ENCODE measurements at regions not wholly inside any gene's neighbourhood (a gene's known extent, or its start where the extent isn't known, plus 50 kb on each side); places are given as distances from the start of the nearest gene placed in this dataset.

- no peak for DNase-seq (ENCODE audit: low spot score)
Measured at GRCh38 chr20:24376311-24377099, 92.9 kb upstream of the SYNDIG1 start.

- no peak for DNase-seq (ENCODE audit: low spot score)
Measured at GRCh38 chr20:24373372-24373771, 96.1 kb upstream of the SYNDIG1 start.

- no peak for DNase-seq (ENCODE audit: low spot score)
Measured at GRCh38 chr20:24370911-24371695, 98.3 kb upstream of the SYNDIG1 start.

GRCh38 chr20:24370249-24370648 is 99.2 kb upstream of the SYNDIG1 start:
- no peak for DNase-seq (ENCODE audit: low spot score)

- no peak for DNase-seq (ENCODE audit: low spot score)
Measured at GRCh38 chr20:24368253-24368652, 101.2 kb upstream of the SYNDIG1 start.

GRCh38 chr20:24366336-24367004 is 103.0 kb upstream of the SYNDIG1 start:
- DNase-seq (ENCODE audit: low spot score) = no peak

GRCh38 chr20:24365670-24366069 is 103.8 kb upstream of the SYNDIG1 start:
- no peak for DNase-seq (ENCODE audit: low spot score)

GRCh38 chr20:24364482-24364881 is 104.9 kb upstream of the SYNDIG1 start:
- no peak for DNase-seq (ENCODE audit: low spot score)

- no peak for DNase-seq (ENCODE audit: low spot score)
Measured at GRCh38 chr20:24363031-24363430, 106.4 kb upstream of the SYNDIG1 start.

- no peak for DNase-seq (ENCODE audit: low spot score)
Measured at GRCh38 chr20:24362080-24362479, 107.3 kb upstream of the SYNDIG1 start.

- DNase-seq (ENCODE audit: low spot score) = no peak
Measured at GRCh38 chr20:24361541-24361940, 107.9 kb upstream of the SYNDIG1 start.

GRCh38 chr20:24360531-24360930 is 108.9 kb upstream of the SYNDIG1 start:
- DNase-seq (ENCODE audit: low spot score) = no peak

- no peak for DNase-seq (ENCODE audit: low spot score)
Measured at GRCh38 chr20:24359321-24360027, 110.0 kb upstream of the SYNDIG1 start.

GRCh38 chr20:24357931-24358330 is 111.5 kb upstream of the SYNDIG1 start:
- no peak for DNase-seq (ENCODE audit: low spot score)

GRCh38 chr20:24357177-24357576 is 112.3 kb upstream of the SYNDIG1 start:
- no peak for DNase-seq (ENCODE audit: low spot score)

- DNase-seq (ENCODE audit: low spot score) = no peak
Measured at GRCh38 chr20:24353135-24353690, 116.2 kb upstream of the SYNDIG1 start.

GRCh38 chr20:24350923-24351368 is 118.5 kb upstream of the SYNDIG1 start:
- DNase-seq (ENCODE audit: low spot score) = no peak

- no peak for DNase-seq (ENCODE audit: low spot score)
Measured at GRCh38 chr20:24341781-24342180, 127.6 kb upstream of the SYNDIG1 start.

- no peak for DNase-seq (ENCODE audit: low spot score)
Measured at GRCh38 chr20:24340933-24341332, 128.5 kb upstream of the SYNDIG1 start.

GRCh38 chr20:24339210-24339641 is 130.2 kb upstream of the SYNDIG1 start:
- no peak for DNase-seq (ENCODE audit: low spot score)

GRCh38 chr20:24337551-24337950 is 131.9 kb upstream of the SYNDIG1 start:
- DNase-seq (ENCODE audit: low spot score) = no peak
